Hepatocyte (in vitro differentiated cells): ENCODE measurements at regions not wholly inside any gene's neighbourhood (a gene's known extent, or its start where the extent isn't known, plus 50 kb on each side); places are given as distances from the start of the nearest gene placed in this dataset.

Experiments
- EZH2 ChIP-seq: fragments of 200-600 bp; sonication (generic); IDR thresholded peaks from 2 replicates; pipeline ENCODE4 v1.6.1; 2016; ENCODE audit warnings: antibody characterized with exemption, mild to moderate bottlenecking, borderline replicate concordance
- TF ChIP-seq, protein P1 (sequence below): fragments of 200-600 bp; sonication (generic); IDR thresholded peaks from 2 replicates; pipeline ENCODE4 v1.5.1; 2016; ENCODE audit warnings: antibody characterized with exemption, mild to moderate bottlenecking; ENCODE audit not compliant: poor library complexity

DNA sequence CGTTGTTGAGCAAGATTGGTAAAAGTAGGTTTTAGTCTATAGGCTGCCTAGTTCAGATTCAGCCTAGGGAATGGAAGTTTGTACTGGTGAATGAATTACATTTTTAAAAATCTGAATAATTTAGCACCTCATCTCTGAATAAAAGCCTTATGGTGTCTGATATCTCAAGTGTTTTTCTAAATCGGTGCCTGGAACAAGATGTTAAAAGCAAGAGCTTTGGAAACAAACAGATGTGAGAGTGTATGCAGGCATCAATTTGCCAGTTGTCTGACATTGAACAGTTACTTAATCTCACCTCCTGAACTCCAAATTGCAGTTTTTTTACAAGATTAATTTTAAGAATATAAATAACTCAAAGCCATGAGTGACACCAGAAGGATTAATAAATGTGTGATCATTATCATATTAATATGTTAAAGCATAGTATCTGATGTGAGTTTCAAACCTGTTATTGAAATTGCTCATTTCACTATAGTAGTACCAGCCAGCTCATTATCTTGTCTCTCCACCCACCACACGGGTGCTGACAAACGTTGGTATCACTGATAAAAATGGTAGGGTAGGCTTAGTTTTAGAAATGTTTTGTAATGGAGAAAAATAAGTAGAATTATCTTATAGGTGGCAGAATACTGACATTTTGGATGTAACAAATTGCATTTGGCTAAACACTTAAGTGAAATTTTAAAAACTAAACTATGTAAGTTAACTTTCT lies 157.3 kb downstream of the FAM83B start:
- TF ChIP-seq, protein P1, sequence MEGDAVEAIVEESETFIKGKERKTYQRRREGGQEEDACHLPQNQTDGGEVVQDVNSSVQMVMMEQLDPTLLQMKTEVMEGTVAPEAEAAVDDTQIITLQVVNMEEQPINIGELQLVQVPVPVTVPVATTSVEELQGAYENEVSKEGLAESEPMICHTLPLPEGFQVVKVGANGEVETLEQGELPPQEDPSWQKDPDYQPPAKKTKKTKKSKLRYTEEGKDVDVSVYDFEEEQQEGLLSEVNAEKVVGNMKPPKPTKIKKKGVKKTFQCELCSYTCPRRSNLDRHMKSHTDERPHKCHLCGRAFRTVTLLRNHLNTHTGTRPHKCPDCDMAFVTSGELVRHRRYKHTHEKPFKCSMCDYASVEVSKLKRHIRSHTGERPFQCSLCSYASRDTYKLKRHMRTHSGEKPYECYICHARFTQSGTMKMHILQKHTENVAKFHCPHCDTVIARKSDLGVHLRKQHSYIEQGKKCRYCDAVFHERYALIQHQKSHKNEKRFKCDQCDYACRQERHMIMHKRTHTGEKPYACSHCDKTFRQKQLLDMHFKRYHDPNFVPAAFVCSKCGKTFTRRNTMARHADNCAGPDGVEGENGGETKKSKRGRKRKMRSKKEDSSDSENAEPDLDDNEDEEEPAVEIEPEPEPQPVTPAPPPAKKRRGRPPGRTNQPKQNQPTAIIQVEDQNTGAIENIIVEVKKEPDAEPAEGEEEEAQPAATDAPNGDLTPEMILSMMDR = no peak
- TF ChIP-seq EZH2 = no peak
